CD14-positive monocyte (primary cell): ENCODE measurements at regions not wholly inside any gene's neighbourhood (a gene's known extent, or its start where the extent isn't known, plus 50 kb on each side); places are given as distances from the start of the nearest gene placed in this dataset.

ENCODE experiments used
- DNase-seq, 3 donors: peaks; one replicate each; pipeline ENCODE4 v3.0.0-alpha.2; 2011 to 2022
- H2AFZ ChIP-seq: 2 replicates; pipeline ENCODE4 v1.6.0; 2012; ENCODE audit warnings: mild to moderate bottlenecking, low read depth, low read length, inconsistent platforms; ENCODE audit not compliant: insufficient read depth, poor library complexity, severe bottlenecking
- H3K27ac ChIP-seq, 2 donors: 1 replicate in 1 of 2; 2 replicates in 1 of 2; pipeline ENCODE4 v1.5.1; 2012 to 2013; ENCODE audit warnings: low read length in 2 of 2, control low read depth in 1 of 2, inconsistent platforms in 1 of 2, low read depth in 1 of 2, mild to moderate bottlenecking in 1 of 2
- H3K27me3 ChIP-seq, 2 donors: one replicate each; pipeline versions ENCODE4 v1.6.0 to v1.6.1; 2011 to 2013; ENCODE audit warnings: low read length in 2 of 2; ENCODE audit not compliant: control insufficient read depth in 2 of 2, insufficient read depth in 2 of 2
- H3K36me3 ChIP-seq, 2 donors: replicated peaks in 1 of 2; 1 replicate in 1 of 2; 2 replicates in 1 of 2; pipeline versions ENCODE4 v1.5.1 to v1.6.1; 2012 to 2013; ENCODE audit warnings: low read length in 2 of 2, control low read depth in 1 of 2, inconsistent platforms in 1 of 2, mild to moderate bottlenecking in 1 of 2; ENCODE audit not compliant: insufficient read depth in 2 of 2, control insufficient read depth in 1 of 2
- H3K4me1 ChIP-seq, 2 donors: 1 replicate in 1 of 2; 2 replicates in 1 of 2; pipeline versions ENCODE4 v1.5.1 to v1.6.1; 2012 to 2013; ENCODE audit warnings: low read length in 2 of 2, control low read depth in 1 of 2, inconsistent platforms in 1 of 2, mild to moderate bottlenecking in 1 of 2, moderate library complexity in 1 of 2; ENCODE audit not compliant: insufficient read depth in 2 of 2, control insufficient read depth in 1 of 2
- H3K4me2 ChIP-seq: replicated peaks from 2 replicates; pipeline ENCODE3; 2012; ENCODE audit warnings: low read length, moderate library complexity, mild to moderate bottlenecking; ENCODE audit not compliant: poor library complexity, severe bottlenecking; ENCODE audit errors: extremely low read depth
- H3K4me3 ChIP-seq, 3 experiments: fragments of 200-600 bp in 1 of 3; sonication (generic) in 1 of 3; replicated peaks in 1 of 3; 1 replicate in 2 of 3; 2 replicates in 1 of 3; pipeline ENCODE4 v1.5.1; 2011 to 2013; ENCODE audit warnings: low read length in 3 of 3, mild to moderate bottlenecking in 3 of 3, control low read depth in 2 of 3, low read depth in 2 of 3, inconsistent platforms in 1 of 3, moderate library complexity in 1 of 3
- H3K79me2 ChIP-seq: 2 replicates; pipeline ENCODE4 v1.6.0; 2012; ENCODE audit warnings: mild to moderate bottlenecking, control low read depth, inconsistent platforms, low read length, moderate library complexity; ENCODE audit not compliant: insufficient read depth
- H3K9ac ChIP-seq: 2 replicates; pipeline ENCODE4 v1.6.0; 2017; ENCODE audit warnings: low read length, mild to moderate bottlenecking; ENCODE audit not compliant: insufficient read depth, poor library complexity, severe bottlenecking
- H3K9me3 ChIP-seq, 2 donors: replicated peaks in 1 of 2; 1 replicate in 1 of 2; 2 replicates in 1 of 2; pipeline versions ENCODE4 v1.5.1 to v1.6.1; 2012 to 2013; ENCODE audit warnings: low read length in 2 of 2, control low read depth in 1 of 2; ENCODE audit not compliant: control insufficient read depth in 1 of 2, insufficient read depth in 1 of 2
- H4K20me1 ChIP-seq: 2 replicates; pipeline ENCODE4 v1.6.0; 2012; ENCODE audit warnings: mild to moderate bottlenecking, low read length, control low read depth, moderate library complexity; ENCODE audit not compliant: insufficient read depth
- H3K27ac Mint-ChIP-seq, 7 donors: one replicate each; pipeline ENCODE4 v1.8.0; 2020; ENCODE audit warnings: mild to moderate bottlenecking in 7 of 7, mixed read lengths in 7 of 7, moderate library complexity in 6 of 7, inconsistent platforms in 2 of 7
- H3K27me3 Mint-ChIP-seq, 3 donors: one replicate each; pipeline ENCODE4 v1.8.0; 2021 to 2022; ENCODE audit warnings: low read depth in 3 of 3, mild to moderate bottlenecking in 3 of 3, mixed read lengths in 3 of 3, moderate library complexity in 3 of 3, inconsistent platforms in 1 of 3
- H3K36me3 Mint-ChIP-seq, 2 donors: one replicate each; pipeline ENCODE4 v1.8.0; 2020; ENCODE audit warnings: mixed read lengths in 2 of 2, inconsistent platforms in 1 of 2, mild to moderate bottlenecking in 1 of 2
- H3K4me1 Mint-ChIP-seq: one replicate; pipeline ENCODE4 v1.8.0; 2020; ENCODE audit warnings: mild to moderate bottlenecking, mixed read lengths
- H3K4me3 Mint-ChIP-seq, 2 donors: one replicate each; pipeline ENCODE4 v1.8.0; 2020; ENCODE audit warnings: mild to moderate bottlenecking in 2 of 2, mixed read lengths in 2 of 2, moderate library complexity in 1 of 2
- H3K9me3 Mint-ChIP-seq, 7 donors: one replicate each; pipeline ENCODE4 v1.8.0; 2020 to 2022; ENCODE audit warnings: mixed read lengths in 7 of 7, mild to moderate bottlenecking in 6 of 7, moderate library complexity in 6 of 7, inconsistent platforms in 2 of 7
- CTCF ChIP-seq: fragments of 200-600 bp; IDR thresholded peaks from one replicate; pipeline ENCODE4 v1.8.0; 2022; ENCODE audit warnings: antibody characterized with exemption, mild to moderate bottlenecking
- WGBS: methylation state at CpG from one replicate; pipeline ENCODE4 v1.1.5; 2013; ENCODE audit warnings: missing lambda C conversion rate; ENCODE audit not compliant: insufficient coverage; 5-methylcytosine and 5-hydroxymethylcytosine counted together
- intact Hi-C, 2 donors: fragments of 100-400 bp; cut with micrococcal nuclease; formaldehyde crosslinking; loops; one replicate each; pipeline versions ENCODE4 v1.15.0 to v1.15.1; 2023

- peaks cover 0 to 1% (median 0%) of the 10 kb centered on the region in 3 donors for H3K27me3 Mint-ChIP-seq
- Histone ChIP-seq H4K20me1 (no peaks in the 10 kb centered on the region), H3K9ac (no peak overlapping the region), H3K79me2 (no peaks in the 10 kb centered on the region), H3K9me3 (peaks cover 10 to 15% of the 10 kb centered on the region in 2 donors), H3K4me3 (no peak overlapping the region), H3K27me3 (no peaks in the 10 kb centered on the region), H3K4me1 (no peaks in the 10 kb centered on the region), H3K4me2 (no peak overlapping the region), H3K27ac (no peak overlapping the region), H2AFZ (no peak overlapping the region), H3K36me3 (no peaks in the 10 kb centered on the region)
- no peak for TF ChIP-seq CTCF
- no peak overlapping the region for H3K27ac Mint-ChIP-seq
- no CpG with 5 or more reads among the region's 1 CpG for WGBS
- no peak overlapping the region for H3K4me3 Mint-ChIP-seq
- no peaks in the 10 kb centered on the region for H3K4me1 Mint-ChIP-seq
- intact Hi-C loops, result no loop called here
- no peaks in the 10 kb centered on the region for H3K36me3 Mint-ChIP-seq
- DNase-seq, result no peak
- peaks cover 0 to 14% (median 6%) of the 10 kb centered on the region in 7 donors for H3K9me3 Mint-ChIP-seq
Measured at GRCh38 chr4:62871078-62871477, 1538.2 kb downstream of the TECRL start.

- intact Hi-C loops, result no loop called here
- Histone ChIP-seq H3K4me2 (no peak overlapping the region), H3K27ac (no peak overlapping the region), H3K79me2 (no peaks in the 10 kb centered on the region), H4K20me1 (no peaks in the 10 kb centered on the region), H3K9ac (no peak overlapping the region), H2AFZ (no peak overlapping the region), H3K4me1 (no peaks in the 10 kb centered on the region), H3K9me3 (peaks cover 10 to 15% of the 10 kb centered on the region in 2 donors), H3K4me3 (no peak overlapping the region), H3K36me3 (no peaks in the 10 kb centered on the region), H3K27me3 (no peaks in the 10 kb centered on the region)
- no peak for TF ChIP-seq CTCF
- H3K27ac Mint-ChIP-seq, result no peak overlapping the region
- H3K27me3 Mint-ChIP-seq, result peaks cover 0 to 1% (median 0%) of the 10 kb centered on the region in 3 donors
- no peaks in the 10 kb centered on the region for H3K36me3 Mint-ChIP-seq
- no peak overlapping the region for H3K4me3 Mint-ChIP-seq
- WGBS, result no CpG with 5 or more reads among the region's 3 CpGs
- no peak for DNase-seq
- no peaks in the 10 kb centered on the region for H3K4me1 Mint-ChIP-seq
- peaks cover 0 to 14% (median 6%) of the 10 kb centered on the region in 7 donors for H3K9me3 Mint-ChIP-seq
Measured at GRCh38 chr4:62870451-62870850, 1538.8 kb downstream of the TECRL start.
